ENCODE measurements at regions not wholly inside any gene's neighbourhood (a gene's known extent, or its start where the extent isn't known, plus 50 kb on each side); places are given as distances from the start of the nearest gene placed in this dataset.

DNA sequence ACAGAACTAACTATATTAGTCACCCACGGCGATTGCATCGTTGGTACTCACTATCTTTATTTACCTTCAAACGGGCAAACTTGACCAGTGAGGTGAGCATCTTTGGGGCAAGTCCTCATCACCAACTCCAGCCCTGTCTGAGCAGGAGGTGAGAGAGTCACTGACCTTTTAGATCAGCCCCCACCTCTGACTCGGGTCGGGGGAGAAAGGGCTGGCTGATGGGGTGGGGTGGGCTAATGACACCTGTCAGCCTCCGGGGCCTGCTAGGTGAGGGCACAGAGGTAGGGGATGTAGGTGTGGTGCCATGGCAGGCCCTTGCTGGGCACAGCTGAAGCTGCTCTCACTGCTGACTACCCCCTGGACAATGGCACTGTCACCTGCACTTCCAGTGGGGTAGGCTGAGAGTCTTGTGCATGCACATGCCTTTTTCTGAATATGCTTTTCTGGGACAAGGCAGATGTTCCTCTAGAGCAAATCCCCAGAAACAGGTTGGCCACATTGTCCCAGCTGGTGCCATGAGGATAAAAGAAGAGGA lies 359.5 kb upstream of the MKI67 start:
- Histone ChIP-seq H3K9ac (ENCODE audit: low read length) (no peak overlapping the region), H2AFZ (ENCODE audit: low read length) (no peak overlapping the region), H3K4me3 (ENCODE audit: low read length) (no peak overlapping the region), H3F3A (ENCODE audit: low read length, unreplicated experiment) (no peaks in the 10 kb centered on the region), H3K9me3 (ENCODE audit: low read length) (no peaks in the 10 kb centered on the region), H3K36me3 (ENCODE audit: low read depth, low read length) (no peaks in the 10 kb centered on the region), H3K4me1 (ENCODE audit: insufficient read depth, low read length) (no peaks in the 10 kb centered on the region), H3K27me3 (ENCODE audit: low read length) (peaks cover 17% of the 10 kb centered on the region), H4K20me1 (ENCODE audit: low read length) (no peaks in the 10 kb centered on the region), H3K9me2 (replicated peaks; ENCODE audit: low read length) (no peaks in the 10 kb centered on the region), H3K27ac (ENCODE audit: low read length) (no peak overlapping the region), H3K4me2 (ENCODE audit: low read length) (no peak overlapping the region), H3K79me2 (ENCODE audit: low read length) (no peaks in the 10 kb centered on the region)
- ATAC-seq (no peak), DNase-seq (no peak)
- intact Hi-C loops (cut with micrococcal nuclease) = no loop called here
- TF ChIP-seq EZH2phosphoT487 (IDR thresholded peaks at IDR 0.05; ENCODE audit: borderline replicate concordance, low read length) (no peak), EZH2 (IDR thresholded peaks at IDR 0.05; ENCODE audit: low read length, unreplicated experiment) (no peak)
- TF ChIP-seq, protein P1, sequence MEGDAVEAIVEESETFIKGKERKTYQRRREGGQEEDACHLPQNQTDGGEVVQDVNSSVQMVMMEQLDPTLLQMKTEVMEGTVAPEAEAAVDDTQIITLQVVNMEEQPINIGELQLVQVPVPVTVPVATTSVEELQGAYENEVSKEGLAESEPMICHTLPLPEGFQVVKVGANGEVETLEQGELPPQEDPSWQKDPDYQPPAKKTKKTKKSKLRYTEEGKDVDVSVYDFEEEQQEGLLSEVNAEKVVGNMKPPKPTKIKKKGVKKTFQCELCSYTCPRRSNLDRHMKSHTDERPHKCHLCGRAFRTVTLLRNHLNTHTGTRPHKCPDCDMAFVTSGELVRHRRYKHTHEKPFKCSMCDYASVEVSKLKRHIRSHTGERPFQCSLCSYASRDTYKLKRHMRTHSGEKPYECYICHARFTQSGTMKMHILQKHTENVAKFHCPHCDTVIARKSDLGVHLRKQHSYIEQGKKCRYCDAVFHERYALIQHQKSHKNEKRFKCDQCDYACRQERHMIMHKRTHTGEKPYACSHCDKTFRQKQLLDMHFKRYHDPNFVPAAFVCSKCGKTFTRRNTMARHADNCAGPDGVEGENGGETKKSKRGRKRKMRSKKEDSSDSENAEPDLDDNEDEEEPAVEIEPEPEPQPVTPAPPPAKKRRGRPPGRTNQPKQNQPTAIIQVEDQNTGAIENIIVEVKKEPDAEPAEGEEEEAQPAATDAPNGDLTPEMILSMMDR (conservative IDR thresholded peaks at IDR 0.05; ENCODE audit: low read depth, low read length) = no peak
- POLR2A ChIA-PET (ENCODE audit: unreplicated experiment) = no interaction called here
- CTCF ChIA-PET = no interaction called here
- BruUV-seq (replicated peaks) = no TSS peak

GRCh38 chr10:128487517-128487916 lies 361.3 kb upstream of the MKI67 start:
- ChIA-PET CTCF (no interaction called here), POLR2A (ENCODE audit: unreplicated experiment) (no interaction called here)
- no peak overlapping the region for H3K27ac ChIP-seq (ENCODE audit: low read length)
- BruUV-seq (replicated peaks) = no TSS peak
- no peaks in the 10 kb centered on the region for H3K79me2 ChIP-seq (ENCODE audit: low read length)
- ATAC-seq (no peak), DNase-seq (no peak)
- no peaks in the 10 kb centered on the region for H4K20me1 ChIP-seq (ENCODE audit: low read length)
- no peaks in the 10 kb centered on the region for H3K36me3 ChIP-seq (ENCODE audit: low read depth, low read length)
- H3K4me2 ChIP-seq (ENCODE audit: low read length) = no peak overlapping the region
- H3K9me3 ChIP-seq (ENCODE audit: low read length) = no peaks in the 10 kb centered on the region
- no peaks in the 10 kb centered on the region for H3K4me1 ChIP-seq (ENCODE audit: insufficient read depth, low read length)
- intact Hi-C loops (cut with micrococcal nuclease) = no loop called here
- TF ChIP-seq EZH2 (IDR thresholded peaks at IDR 0.05; ENCODE audit: low read length, unreplicated experiment) (no peak), EZH2phosphoT487 (IDR thresholded peaks at IDR 0.05; ENCODE audit: borderline replicate concordance, low read length) (no peak)
- TF ChIP-seq, protein P1 (conservative IDR thresholded peaks at IDR 0.05; ENCODE audit: low read depth, low read length) = no peak
- H3K9me2 ChIP-seq (replicated peaks; ENCODE audit: low read length) = no peaks in the 10 kb centered on the region
- no peaks in the 10 kb centered on the region for H3F3A ChIP-seq (ENCODE audit: low read length, unreplicated experiment)
- H3K27me3 ChIP-seq (ENCODE audit: low read length) = peaks cover 3% of the 10 kb centered on the region
- no peak overlapping the region for H3K9ac ChIP-seq (ENCODE audit: low read length)
- H3K4me3 ChIP-seq (ENCODE audit: low read length) = no peak overlapping the region
- H2AFZ ChIP-seq (ENCODE audit: low read length) = no peak overlapping the region

DNA sequence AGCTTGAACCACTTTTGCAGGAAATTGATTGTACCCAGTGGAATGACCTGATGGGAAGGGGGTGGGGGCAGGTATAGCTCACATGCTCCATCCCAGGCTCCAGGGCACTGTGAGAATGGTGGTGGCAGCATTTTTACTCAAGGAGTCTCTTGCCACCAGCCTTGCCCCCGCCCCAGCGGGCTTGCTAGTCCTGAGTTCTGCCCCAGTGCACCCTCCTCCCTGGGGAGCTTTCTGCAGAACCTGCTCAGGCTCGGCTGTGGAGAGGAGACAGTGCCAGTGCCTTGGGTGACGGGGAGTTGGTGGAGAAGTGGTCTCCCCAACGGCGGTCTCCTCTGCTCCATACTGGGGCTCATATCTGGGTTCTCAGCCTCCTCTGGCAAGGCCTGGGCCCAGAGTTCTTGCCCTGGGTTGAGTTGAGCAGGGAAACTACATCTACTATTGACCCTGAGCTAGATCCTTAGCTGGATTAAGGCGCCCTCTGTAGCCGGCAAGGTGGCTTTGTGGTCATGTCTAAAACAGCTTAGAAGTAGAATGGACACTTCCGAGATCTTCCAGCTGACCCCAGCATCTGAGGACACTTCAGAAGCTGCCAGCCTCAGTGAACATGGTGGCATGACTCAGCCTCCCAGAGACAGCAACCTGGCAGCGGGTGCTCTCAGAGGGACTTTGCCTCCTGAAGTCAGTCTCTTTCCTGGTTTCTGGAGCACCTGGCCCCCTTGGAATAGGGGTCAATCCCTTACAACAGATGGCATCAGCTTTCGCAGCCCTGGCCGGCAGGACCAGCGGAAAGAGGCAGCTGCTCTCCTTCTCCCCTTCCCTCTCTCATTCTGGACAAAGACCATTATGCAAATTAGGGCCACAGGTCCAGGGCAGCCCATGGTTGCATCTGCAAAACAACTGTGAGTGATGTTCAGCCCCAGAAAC lies 363.4 kb upstream of the MKI67 start:
- H2AFZ ChIP-seq (ENCODE audit: low read length) = no peak overlapping the region
- no peaks in the 10 kb centered on the region for H3K9me2 ChIP-seq (replicated peaks; ENCODE audit: low read length)
- H3K4me1 ChIP-seq (ENCODE audit: insufficient read depth, low read length) = no peaks in the 10 kb centered on the region
- ChIA-PET CTCF (no interaction called here), POLR2A (ENCODE audit: unreplicated experiment) (no interaction called here)
- no peaks in the 10 kb centered on the region for H3K9me3 ChIP-seq (ENCODE audit: low read length)
- H3K27ac ChIP-seq (ENCODE audit: low read length) = no peak overlapping the region
- no TSS peak for BruUV-seq (replicated peaks)
- H3F3A ChIP-seq (ENCODE audit: low read length, unreplicated experiment) = no peaks in the 10 kb centered on the region
- no peak for DNase-seq
- H3K4me2 ChIP-seq (ENCODE audit: low read length) = no peak overlapping the region
- no peak for TF ChIP-seq EZH2 (IDR thresholded peaks at IDR 0.05; ENCODE audit: low read length, unreplicated experiment)
- TF ChIP-seq, protein P1 (conservative IDR thresholded peaks at IDR 0.05; ENCODE audit: low read depth, low read length) = no peak
- H3K4me3 ChIP-seq (ENCODE audit: low read length) = no peak overlapping the region
- no peaks in the 10 kb centered on the region for H4K20me1 ChIP-seq (ENCODE audit: low read length)
- no peaks in the 10 kb centered on the region for H3K27me3 ChIP-seq (ENCODE audit: low read length)
- ATAC-seq = no peak
- intact Hi-C loops (cut with micrococcal nuclease) = no loop called here
- no peaks in the 10 kb centered on the region for H3K36me3 ChIP-seq (ENCODE audit: low read depth, low read length)
- H3K79me2 ChIP-seq (ENCODE audit: low read length) = no peaks in the 10 kb centered on the region
- H3K9ac ChIP-seq (ENCODE audit: low read length) = no peak overlapping the region

Measured in PC-3 (cell line).